ENCODE measurements at regions not wholly inside any gene's neighbourhood (a gene's known extent, or its start where the extent isn't known, plus 50 kb on each side); places are given as distances from the start of the nearest gene placed in this dataset.

DNA sequence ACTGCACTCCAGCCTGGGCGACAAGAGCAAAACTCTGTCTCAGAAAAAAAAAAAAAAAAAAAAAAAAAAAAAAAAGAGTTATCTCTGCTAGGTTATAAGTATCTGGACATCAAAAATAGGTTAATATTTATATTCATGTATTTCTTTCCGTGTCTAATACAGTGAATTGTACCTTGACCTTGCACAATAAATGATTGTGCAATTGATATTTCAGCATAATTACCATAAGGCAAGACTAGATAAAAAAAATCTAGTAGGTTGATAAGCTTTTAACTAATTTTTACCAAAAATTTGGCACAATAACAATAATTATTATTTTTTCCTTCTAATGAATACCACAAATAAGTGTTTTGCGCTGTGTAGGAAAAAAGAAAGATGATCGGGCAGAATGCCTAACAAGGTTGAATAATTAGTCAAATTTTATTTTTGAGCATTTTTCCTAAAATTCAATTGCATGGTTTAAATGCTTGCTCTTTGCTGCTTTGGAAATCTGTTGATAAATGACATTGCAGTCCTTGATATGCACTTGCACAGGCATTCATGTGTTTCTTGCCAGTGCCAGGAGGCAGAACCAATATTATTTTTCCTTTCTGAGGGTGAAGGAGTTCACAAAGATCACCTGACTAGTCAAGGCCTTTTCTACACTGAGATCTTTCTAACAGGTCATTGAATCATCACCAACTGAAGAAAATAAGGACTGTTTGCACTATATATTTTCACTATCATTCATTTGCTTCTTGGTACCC, 127.5 kb downstream of the ARRDC3 start:
- intact Hi-C loops (cut with micrococcal nuclease; ENCODE audit: unreplicated experiment): no loop called here
- H3K4me3 ChIP-seq (ENCODE audit: low read depth, low read length, poor library complexity, severe bottlenecking): no peak overlapping the region
- no TSS peak for BruUV-seq (replicated peaks)
- POLR2A ChIA-PET: interaction anchor here (0.8 kb wide), 1 partner anchor 89 kb away, joined by 3 read pairs; no protein-coding TSS in a partner anchor
- H2AFZ ChIP-seq (ENCODE audit: low read length): no peak overlapping the region
- TF ChIP-seq, protein P1, sequence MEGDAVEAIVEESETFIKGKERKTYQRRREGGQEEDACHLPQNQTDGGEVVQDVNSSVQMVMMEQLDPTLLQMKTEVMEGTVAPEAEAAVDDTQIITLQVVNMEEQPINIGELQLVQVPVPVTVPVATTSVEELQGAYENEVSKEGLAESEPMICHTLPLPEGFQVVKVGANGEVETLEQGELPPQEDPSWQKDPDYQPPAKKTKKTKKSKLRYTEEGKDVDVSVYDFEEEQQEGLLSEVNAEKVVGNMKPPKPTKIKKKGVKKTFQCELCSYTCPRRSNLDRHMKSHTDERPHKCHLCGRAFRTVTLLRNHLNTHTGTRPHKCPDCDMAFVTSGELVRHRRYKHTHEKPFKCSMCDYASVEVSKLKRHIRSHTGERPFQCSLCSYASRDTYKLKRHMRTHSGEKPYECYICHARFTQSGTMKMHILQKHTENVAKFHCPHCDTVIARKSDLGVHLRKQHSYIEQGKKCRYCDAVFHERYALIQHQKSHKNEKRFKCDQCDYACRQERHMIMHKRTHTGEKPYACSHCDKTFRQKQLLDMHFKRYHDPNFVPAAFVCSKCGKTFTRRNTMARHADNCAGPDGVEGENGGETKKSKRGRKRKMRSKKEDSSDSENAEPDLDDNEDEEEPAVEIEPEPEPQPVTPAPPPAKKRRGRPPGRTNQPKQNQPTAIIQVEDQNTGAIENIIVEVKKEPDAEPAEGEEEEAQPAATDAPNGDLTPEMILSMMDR (conservative IDR thresholded peaks at IDR 0.05; ENCODE audit: low read length): no peak
- TF ChIP-seq EZH2phosphoT487 (IDR thresholded peaks at IDR 0.05; ENCODE audit: borderline replicate concordance, low read depth, low read length): no peak
- H4K20me1 ChIP-seq (ENCODE audit: insufficient read depth, low read length): no peaks in the 10 kb centered on the region
- H3K9me3 ChIP-seq (ENCODE audit: low read length): no peaks in the 10 kb centered on the region
- H3K79me2 ChIP-seq (ENCODE audit: insufficient read depth, low read depth, low read length): no peaks in the 10 kb centered on the region
- no peaks in the 10 kb centered on the region for H3K9me2 ChIP-seq (ENCODE audit: insufficient read depth, low read length)
- H3K36me3 ChIP-seq (ENCODE audit: insufficient read depth, low read length): no peaks in the 10 kb centered on the region
- DNase-seq (ENCODE audit: low spot score): no peak
- CTCF ChIA-PET (ENCODE audit: unreplicated experiment): no interaction called here
- no peaks in the 10 kb centered on the region for H3K4me1 ChIP-seq (ENCODE audit: insufficient read depth, low read length, poor library complexity, severe bottlenecking)
- no peak overlapping the region for H3K4me2 ChIP-seq (ENCODE audit: low read length)
- H3K27ac ChIP-seq (ENCODE audit: low read depth, low read length, poor library complexity, severe bottlenecking): no peak overlapping the region

DNA sequence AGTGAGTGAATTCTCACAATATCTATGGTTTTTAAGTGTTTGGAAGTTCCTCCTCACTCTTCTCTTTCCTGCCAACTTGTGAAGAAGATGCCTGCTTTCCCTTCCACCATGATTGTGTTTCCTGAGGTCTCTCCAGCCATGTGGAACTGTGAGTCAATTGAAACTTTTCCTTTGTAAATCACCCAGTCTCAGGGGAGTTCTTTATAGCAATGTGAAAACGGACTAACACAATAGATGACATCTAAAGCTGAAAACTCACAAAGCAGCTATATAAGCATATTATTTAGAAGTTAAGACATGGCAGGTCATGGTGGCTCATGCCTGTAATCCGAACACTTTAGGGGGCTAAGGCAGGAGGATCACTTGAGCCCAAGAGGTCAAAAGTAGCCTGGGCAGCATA, 130.2 kb downstream of the ARRDC3 start:
- Histone ChIP-seq H3K4me3 (ENCODE audit: low read depth, low read length, poor library complexity, severe bottlenecking) (no peak overlapping the region), H2AFZ (ENCODE audit: low read length) (no peak overlapping the region), H3K9me2 (ENCODE audit: insufficient read depth, low read length) (no peaks in the 10 kb centered on the region), H3K36me3 (ENCODE audit: insufficient read depth, low read length) (no peaks in the 10 kb centered on the region), H3K4me1 (ENCODE audit: insufficient read depth, low read length, poor library complexity, severe bottlenecking) (no peaks in the 10 kb centered on the region), H3K79me2 (ENCODE audit: insufficient read depth, low read depth, low read length) (no peaks in the 10 kb centered on the region), H3K9me3 (ENCODE audit: low read length) (no peaks in the 10 kb centered on the region), H3K4me2 (ENCODE audit: low read length) (no peak overlapping the region), H4K20me1 (ENCODE audit: insufficient read depth, low read length) (no peaks in the 10 kb centered on the region), H3K27ac (ENCODE audit: low read depth, low read length, poor library complexity, severe bottlenecking) (no peak overlapping the region)
- BruUV-seq (replicated peaks): no TSS peak
- POLR2A ChIA-PET: interaction anchor here (0.5 to 0.9 kb wide), 2 partner anchors 10 to 152 kb away, joined by 3 to 5 read pairs; no protein-coding TSS in a partner anchor
- CTCF ChIA-PET (ENCODE audit: unreplicated experiment): no interaction called here
- intact Hi-C loops (cut with micrococcal nuclease; ENCODE audit: unreplicated experiment): no loop called here
- no peak for DNase-seq (ENCODE audit: low spot score)
- TF ChIP-seq EZH2phosphoT487 (IDR thresholded peaks at IDR 0.05; ENCODE audit: borderline replicate concordance, low read depth, low read length): no peak
- TF ChIP-seq, protein P1 (conservative IDR thresholded peaks at IDR 0.05; ENCODE audit: low read length): no peak

DNA sequence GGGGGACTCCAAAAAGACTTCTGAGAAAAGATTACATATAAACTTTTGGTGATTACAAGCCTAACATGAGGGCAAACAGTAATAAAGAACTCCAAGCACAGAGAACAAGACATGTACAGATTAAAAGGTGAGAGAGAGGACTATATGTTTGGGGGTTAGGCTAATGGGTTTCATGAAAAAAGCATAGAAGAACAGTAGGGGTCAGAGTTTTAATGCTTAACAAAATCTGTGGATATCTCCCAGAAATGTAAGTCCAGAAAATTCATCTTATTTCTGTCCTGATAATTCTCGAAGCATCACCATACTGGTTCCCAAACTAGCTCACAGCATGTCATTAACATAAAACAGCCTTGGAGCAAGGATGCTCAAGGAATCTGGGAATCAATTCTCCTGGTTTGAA, 137.2 kb downstream of the ARRDC3 start:
- POLR2A ChIA-PET: interaction anchor here (1.2 kb wide), 1 partner anchor 135 kb away, joined by 6 read pairs; no protein-coding TSS in a partner anchor
- Histone ChIP-seq H2AFZ (ENCODE audit: low read length) (no peak overlapping the region), H3K4me2 (ENCODE audit: low read length) (no peak overlapping the region), H3K9me2 (ENCODE audit: insufficient read depth, low read length) (no peaks in the 10 kb centered on the region), H3K4me3 (ENCODE audit: low read depth, low read length, poor library complexity, severe bottlenecking) (no peak overlapping the region), H3K27ac (ENCODE audit: low read depth, low read length, poor library complexity, severe bottlenecking) (no peak overlapping the region), H3K9me3 (ENCODE audit: low read length) (0 out of 2 replicates have a peak, but pooled peaks cover 6% of the 10 kb centered on the region), H3K36me3 (ENCODE audit: insufficient read depth, low read length) (no peaks in the 10 kb centered on the region), H4K20me1 (ENCODE audit: insufficient read depth, low read length) (no peaks in the 10 kb centered on the region), H3K4me1 (ENCODE audit: insufficient read depth, low read length, poor library complexity, severe bottlenecking) (no peaks in the 10 kb centered on the region), H3K79me2 (ENCODE audit: insufficient read depth, low read depth, low read length) (no peaks in the 10 kb centered on the region)
- DNase-seq (ENCODE audit: low spot score): no peak
- CTCF ChIA-PET (ENCODE audit: unreplicated experiment): interaction anchor here (1.2 kb wide), 1 partner anchor 26 kb away, joined by 3 read pairs; no protein-coding TSS in a partner anchor
- no TSS peak for BruUV-seq (replicated peaks)
- no peak for TF ChIP-seq EZH2phosphoT487 (IDR thresholded peaks at IDR 0.05; ENCODE audit: borderline replicate concordance, low read depth, low read length)
- TF ChIP-seq, protein P1 (conservative IDR thresholded peaks at IDR 0.05; ENCODE audit: low read length): 0 out of 2 replicates have a peak, but pooled peaks have one; percentile 20
- intact Hi-C loops (cut with micrococcal nuclease; ENCODE audit: unreplicated experiment): no loop called here

Measured in OCI-LY7 (cell line).